Left lung (tissue), 4 donors: ENCODE measurements at regions not wholly inside any gene's neighbourhood (a gene's known extent, or its start where the extent isn't known, plus 50 kb on each side); places are given as distances from the start of the nearest gene placed in this dataset.

Source experiments
- ATAC-seq: fragments of 200-7000 bp; cut with Tn5 transposase; one replicate; pipeline ENCODE4 v1.9.1; 2020; ENCODE audit warnings: moderate library complexity
- DNase-seq, 4 donors: peaks; one replicate each; pipeline ENCODE4 v3.0.0-alpha.2; 2013 to 2020
- H3K27ac ChIP-seq, 2 donors: fragments of 200-600 bp; sonication (generic) in 1 of 2; one replicate each; pipeline versions ENCODE4 v1.5.0 to v1.8.0; 2020 to 2021
- H3K27me3 ChIP-seq, 2 donors: fragments of 200-600 bp; sonication (generic) in 1 of 2; one replicate each; pipeline versions ENCODE4 v1.5.0 to v1.8.0; 2020 to 2021
- H3K36me3 ChIP-seq, 2 donors: fragments of 200-600 bp; sonication (generic) in 1 of 2; one replicate each; pipeline versions ENCODE4 v1.5.0 to v1.8.0; 2020 to 2021
- H3K4me1 ChIP-seq, 2 donors: fragments of 200-600 bp; one replicate each; pipeline ENCODE4 v1.8.0; 2021
- H3K4me3 ChIP-seq, 2 donors: fragments of 200-600 bp; sonication (generic) in 1 of 2; one replicate each; pipeline versions ENCODE4 v1.5.0 to v1.8.0; 2020 to 2021; ENCODE audit warnings: mild to moderate bottlenecking in 1 of 2
- H3K9me3 ChIP-seq, 2 donors: fragments of 200-600 bp; sonication (generic) in 1 of 2; one replicate each; pipeline versions ENCODE4 v1.5.0 to v1.8.0; 2020 to 2021
- CTCF ChIP-seq, 2 donors: fragments of 200-600 bp; sonication (generic) in 1 of 2; IDR thresholded peaks; one replicate each; pipeline versions ENCODE4 v1.5.0 to v1.8.0; 2021; ENCODE audit warnings: antibody characterized with exemption in 2 of 2
- intact Hi-C, 2 donors: fragments of 100-400 bp; cut with DNase I; formaldehyde crosslinking; loops; one replicate each; pipeline versions ENCODE4 v1.11.2 to v1.14.2; 2022
- donor health status: DM: no; HTN: yes; CAD: no.
- donor health status: DM: no; HTN: no; CAD: no.

GRCh38 chr1:226809785-226810571 is 60.4 kb upstream of the PSEN2 start:
- H3K4me3 ChIP-seq, result no peak overlapping the region
- H3K27me3 ChIP-seq, result no peaks in the 10 kb centered on the region
- H3K9me3 ChIP-seq, result no peaks in the 10 kb centered on the region
- no peak overlapping the region for H3K27ac ChIP-seq
- ATAC-seq, result no peak
- DNase-seq, result no peak
- intact Hi-C loops, result no loop called here
- peaks cover 9 to 10% of the 10 kb centered on the region in 2 donors for H3K4me1 ChIP-seq
- no peak for TF ChIP-seq CTCF (IDR thresholded peaks at IDR 0.05)
- no peaks in the 10 kb centered on the region for H3K36me3 ChIP-seq

- Histone ChIP-seq H3K4me3 (no peak overlapping the region), H3K9me3 (no peaks in the 10 kb centered on the region), H3K27me3 (no peaks in the 10 kb centered on the region), H3K36me3 (no peaks in the 10 kb centered on the region), H3K4me1 (no peaks in the 10 kb centered on the region), H3K27ac (no peak overlapping the region)
- intact Hi-C loops, result no loop called here
- DNase-seq (no peak), ATAC-seq (no peak)
- TF ChIP-seq CTCF (IDR thresholded peaks at IDR 0.05), result no peak
Observed at GRCh38 chr1:226808501-226808900, 61.9 kb upstream of the PSEN2 start.

- no peak overlapping the region for H3K4me3 ChIP-seq
- H3K4me1 ChIP-seq, result no peaks in the 10 kb centered on the region
- H3K9me3 ChIP-seq, result no peaks in the 10 kb centered on the region
- H3K27me3 ChIP-seq, result no peaks in the 10 kb centered on the region
- DNase-seq (peak in 1 of 4 donors; percentile 22), ATAC-seq (peak; percentile 47)
- H3K36me3 ChIP-seq, result no peaks in the 10 kb centered on the region
- intact Hi-C loops, result no loop called here
- H3K27ac ChIP-seq, result no peak overlapping the region
- no peak for TF ChIP-seq CTCF (IDR thresholded peaks at IDR 0.05)
Observed at GRCh38 chr1:226806988-226807387, 63.4 kb upstream of the PSEN2 start.

GRCh38 chr1:226804907-226805759 is 65.3 kb upstream of the PSEN2 start:
- H3K4me3 ChIP-seq, result no peak overlapping the region
- H3K4me1 ChIP-seq, result no peaks in the 10 kb centered on the region
- no peaks in the 10 kb centered on the region for H3K36me3 ChIP-seq
- H3K9me3 ChIP-seq, result no peaks in the 10 kb centered on the region
- no peak overlapping the region for H3K27ac ChIP-seq
- intact Hi-C loops, result no loop called here
- DNase-seq (no peak), ATAC-seq (no peak)
- no peaks in the 10 kb centered on the region for H3K27me3 ChIP-seq
- TF ChIP-seq CTCF (IDR thresholded peaks at IDR 0.05), result no peak

GRCh38 chr1:226800763-226801380 is 61.8 kb upstream of the ITPKB start:
- DNase-seq, result no peak
- Histone ChIP-seq H3K27me3 (no peaks in the 10 kb centered on the region), H3K27ac (no peak overlapping the region), H3K4me3 (no peak overlapping the region), H3K4me1 (peaks cover 0 to 11% of the 10 kb centered on the region in 2 donors), H3K36me3 (no peaks in the 10 kb centered on the region), H3K9me3 (no peaks in the 10 kb centered on the region)
- intact Hi-C loops, result no loop called here
- ATAC-seq, result no peak
- TF ChIP-seq CTCF (IDR thresholded peaks at IDR 0.05), result no peak
